Astrocyte (in vitro differentiated cells and primary cell): ENCODE measurements at regions not wholly inside any gene's neighbourhood (a gene's known extent, or its start where the extent isn't known, plus 50 kb on each side); places are given as distances from the start of the nearest gene placed in this dataset.

Experiments used
- CTCF ChIP-seq: IDR thresholded peaks from 2 replicates; pipeline ENCODE4 v1.5.1; 2011; ENCODE audit warnings: low read depth, mild to moderate bottlenecking, inconsistent platforms, low read length, moderate library complexity; ENCODE audit not compliant: insufficient read depth
- EZH2 ChIP-seq: IDR thresholded peaks from 2 replicates; pipeline ENCODE4 v1.6.1; 2012; ENCODE audit warnings: mild to moderate bottlenecking, low read length, inconsistent platforms; ENCODE audit not compliant: insufficient read depth

- TF ChIP-seq CTCF (no peak), EZH2 (no peak)
Observed at GRCh38 chr13:83086948-83087347, 795.3 kb downstream of the SLITRK1 start.
